ENCODE measurements at regions not wholly inside any gene's neighbourhood (a gene's known extent, or its start where the extent isn't known, plus 50 kb on each side); places are given as distances from the start of the nearest gene placed in this dataset.

DNA sequence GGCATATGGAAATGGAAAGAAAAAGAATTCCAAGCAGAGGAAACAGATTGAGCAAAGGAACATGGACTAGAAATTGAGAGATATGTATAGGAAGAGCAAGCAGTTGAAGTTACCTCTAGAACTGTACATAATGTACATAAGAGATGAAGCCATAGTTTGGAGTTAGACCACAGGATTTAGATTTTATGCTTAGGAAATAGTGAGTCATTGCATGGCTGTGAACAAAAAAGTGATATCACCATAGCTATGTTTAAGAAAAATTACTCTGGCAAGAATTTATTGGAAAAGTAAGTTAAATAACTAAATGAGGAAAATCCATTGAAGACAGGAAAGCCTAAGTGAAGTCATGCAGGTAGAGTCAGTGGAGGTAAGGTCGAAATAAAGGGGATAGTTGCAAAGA lies 99.4 kb upstream of the GALNT5 start:
- H3K36me3 Mint-ChIP-seq (ENCODE audit: insufficient read depth, unreplicated experiment), result no peaks in the 10 kb centered on the region
- no peak overlapping the region for H3K4me3 Mint-ChIP-seq (ENCODE audit: unreplicated experiment)
- BruUV-seq (replicated peaks), result no TSS peak
- H3K27me3 Mint-ChIP-seq (ENCODE audit: insufficient read depth, unreplicated experiment), result peaks cover 6% of the 10 kb centered on the region
- ChIA-PET POLR2A (no interaction called here), CTCF (no interaction called here)
- Histone ChIP-seq H3K4me3 (ENCODE audit: low read depth, low read length) (no peak overlapping the region), H3K27me3 (replicated peaks; ENCODE audit: control insufficient read depth, insufficient read depth, low read length) (no peaks in the 10 kb centered on the region), H3K9me3 (no peaks in the 10 kb centered on the region; the same call in 1 of the 2 replicates), H3K36me3 (ENCODE audit: control insufficient read depth, insufficient read depth, low read length) (no peaks in the 10 kb centered on the region), H3K4me1 (no peaks in the 10 kb centered on the region)
- intact Hi-C loops (cut with micrococcal nuclease; ENCODE audit: unreplicated experiment), result no loop called here
- DNase-seq, result no peak
- H3K9me3 Mint-ChIP-seq (ENCODE audit: unreplicated experiment), result no peaks in the 10 kb centered on the region
- TF ChIP-seq, protein P1, sequence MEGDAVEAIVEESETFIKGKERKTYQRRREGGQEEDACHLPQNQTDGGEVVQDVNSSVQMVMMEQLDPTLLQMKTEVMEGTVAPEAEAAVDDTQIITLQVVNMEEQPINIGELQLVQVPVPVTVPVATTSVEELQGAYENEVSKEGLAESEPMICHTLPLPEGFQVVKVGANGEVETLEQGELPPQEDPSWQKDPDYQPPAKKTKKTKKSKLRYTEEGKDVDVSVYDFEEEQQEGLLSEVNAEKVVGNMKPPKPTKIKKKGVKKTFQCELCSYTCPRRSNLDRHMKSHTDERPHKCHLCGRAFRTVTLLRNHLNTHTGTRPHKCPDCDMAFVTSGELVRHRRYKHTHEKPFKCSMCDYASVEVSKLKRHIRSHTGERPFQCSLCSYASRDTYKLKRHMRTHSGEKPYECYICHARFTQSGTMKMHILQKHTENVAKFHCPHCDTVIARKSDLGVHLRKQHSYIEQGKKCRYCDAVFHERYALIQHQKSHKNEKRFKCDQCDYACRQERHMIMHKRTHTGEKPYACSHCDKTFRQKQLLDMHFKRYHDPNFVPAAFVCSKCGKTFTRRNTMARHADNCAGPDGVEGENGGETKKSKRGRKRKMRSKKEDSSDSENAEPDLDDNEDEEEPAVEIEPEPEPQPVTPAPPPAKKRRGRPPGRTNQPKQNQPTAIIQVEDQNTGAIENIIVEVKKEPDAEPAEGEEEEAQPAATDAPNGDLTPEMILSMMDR (IDR thresholded peaks at IDR 0.05; ENCODE audit: insufficient read depth in 1 of 2, low read depth in 1 of 2, low read length in 1 of 2, severe bottlenecking in 1 of 2, unreplicated experiment in 1 of 2), result no peak
- peaks cover 6% of the 10 kb centered on the region for H3K4me1 Mint-ChIP-seq (ENCODE audit: low read depth, unreplicated experiment)
- H3K27ac Mint-ChIP-seq (ENCODE audit: unreplicated experiment), result no peak overlapping the region

DNA sequence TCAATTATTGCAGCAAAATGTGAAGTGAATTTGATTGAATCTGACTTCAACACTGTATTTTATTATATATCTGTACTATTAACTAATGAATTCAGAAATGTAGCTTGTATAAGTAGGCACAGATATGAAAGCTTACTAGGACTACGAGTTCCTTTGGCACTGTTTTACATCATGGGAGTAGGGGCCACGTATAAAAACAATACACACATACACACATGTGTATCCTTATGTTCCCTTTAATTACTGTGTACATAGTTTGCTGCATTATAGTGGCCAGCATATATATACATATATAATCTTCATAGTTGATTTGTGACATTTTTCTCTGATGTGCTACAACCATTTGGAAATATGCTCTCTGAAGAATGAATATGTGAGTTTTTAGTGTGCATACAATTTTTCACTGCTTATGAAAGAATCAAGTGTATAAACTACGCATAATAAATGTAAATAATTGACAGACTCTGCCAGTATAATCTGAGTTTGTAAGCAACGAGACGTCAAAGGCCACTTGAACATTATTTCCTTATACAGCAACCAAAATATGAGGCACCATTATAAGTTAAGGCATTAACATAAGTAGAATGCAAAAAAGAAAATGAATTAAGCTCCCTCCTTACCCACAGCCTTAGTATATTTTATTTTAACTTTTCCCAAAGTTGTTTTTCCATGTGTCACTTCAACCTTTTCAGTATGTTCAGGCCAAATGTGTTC lies 98.1 kb upstream of the GALNT5 start:
- Histone ChIP-seq H3K4me1 (no peaks in the 10 kb centered on the region), H3K36me3 (ENCODE audit: control insufficient read depth, insufficient read depth, low read length) (no peaks in the 10 kb centered on the region), H3K9me3 (no peaks in the 10 kb centered on the region; the same call in 1 of the 2 replicates), H3K27me3 (replicated peaks; ENCODE audit: control insufficient read depth, insufficient read depth, low read length) (no peaks in the 10 kb centered on the region), H3K4me3 (ENCODE audit: low read depth, low read length) (no peak overlapping the region)
- H3K36me3 Mint-ChIP-seq (ENCODE audit: insufficient read depth, unreplicated experiment), result no peaks in the 10 kb centered on the region
- BruUV-seq (replicated peaks), result no TSS peak
- ChIA-PET POLR2A (no interaction called here), CTCF (no interaction called here)
- peaks cover 6% of the 10 kb centered on the region for H3K27me3 Mint-ChIP-seq (ENCODE audit: insufficient read depth, unreplicated experiment)
- no peak for DNase-seq
- intact Hi-C loops (cut with micrococcal nuclease; ENCODE audit: unreplicated experiment), result no loop called here
- H3K9me3 Mint-ChIP-seq (ENCODE audit: unreplicated experiment), result no peaks in the 10 kb centered on the region
- H3K4me3 Mint-ChIP-seq (ENCODE audit: unreplicated experiment), result no peak overlapping the region
- TF ChIP-seq, protein P1 (IDR thresholded peaks at IDR 0.05; ENCODE audit: insufficient read depth in 1 of 2, low read depth in 1 of 2, low read length in 1 of 2, severe bottlenecking in 1 of 2, unreplicated experiment in 1 of 2), result no peak
- H3K4me1 Mint-ChIP-seq (ENCODE audit: low read depth, unreplicated experiment), result no peaks in the 10 kb centered on the region
- no peak overlapping the region for H3K27ac Mint-ChIP-seq (ENCODE audit: unreplicated experiment)

DNA sequence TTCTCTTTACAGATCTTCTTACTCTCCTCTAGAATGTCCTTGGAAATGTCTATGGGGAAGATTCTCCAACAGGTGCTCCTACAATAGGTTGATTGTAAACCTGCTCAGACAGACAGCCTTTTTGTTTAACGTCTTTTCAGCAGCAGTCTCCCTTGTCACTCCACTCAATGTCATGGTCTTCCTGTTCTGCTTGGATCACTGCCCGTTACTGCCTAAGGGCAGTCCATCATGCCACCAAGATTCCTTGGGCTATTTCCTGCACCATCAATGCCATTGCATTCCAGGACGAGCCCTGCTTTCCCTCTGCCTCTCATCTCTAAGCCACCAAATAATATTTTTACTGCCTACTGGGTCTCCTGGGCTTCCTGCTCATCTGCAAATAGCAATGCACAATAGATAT lies 97.4 kb upstream of the GALNT5 start:
- intact Hi-C loops (cut with micrococcal nuclease; ENCODE audit: unreplicated experiment), result no loop called here
- peaks cover 6% of the 10 kb centered on the region for H3K27me3 Mint-ChIP-seq (ENCODE audit: insufficient read depth, unreplicated experiment)
- no peaks in the 10 kb centered on the region for H3K9me3 Mint-ChIP-seq (ENCODE audit: unreplicated experiment)
- no peak for DNase-seq
- BruUV-seq (replicated peaks), result no TSS peak
- Histone ChIP-seq H3K9me3 (peaks cover 3% of the 10 kb centered on the region; the same call in 1 of the 2 replicates), H3K36me3 (ENCODE audit: control insufficient read depth, insufficient read depth, low read length) (no peaks in the 10 kb centered on the region), H3K27me3 (replicated peaks; ENCODE audit: control insufficient read depth, insufficient read depth, low read length) (no peaks in the 10 kb centered on the region), H3K4me3 (ENCODE audit: low read depth, low read length) (no peak overlapping the region), H3K4me1 (no peaks in the 10 kb centered on the region)
- no peaks in the 10 kb centered on the region for H3K4me1 Mint-ChIP-seq (ENCODE audit: low read depth, unreplicated experiment)
- POLR2A ChIA-PET, result no interaction called here
- CTCF ChIA-PET, result no interaction called here
- H3K4me3 Mint-ChIP-seq (ENCODE audit: unreplicated experiment), result no peak overlapping the region
- no peaks in the 10 kb centered on the region for H3K36me3 Mint-ChIP-seq (ENCODE audit: insufficient read depth, unreplicated experiment)
- no peak overlapping the region for H3K27ac Mint-ChIP-seq (ENCODE audit: unreplicated experiment)
- TF ChIP-seq, protein P1 (IDR thresholded peaks at IDR 0.05; ENCODE audit: insufficient read depth in 1 of 2, low read depth in 1 of 2, low read length in 1 of 2, severe bottlenecking in 1 of 2, unreplicated experiment in 1 of 2), result no peak

All from Caco-2 (cell line).